22Rv1 (cell line): ENCODE measurements at regions not wholly inside any gene's neighbourhood (a gene's known extent, or its start where the extent isn't known, plus 50 kb on each side); places are given as distances from the start of the nearest gene placed in this dataset.

Source experiments
- ZFX ChIP-seq: fragments of 450-650 bp; IDR thresholded peaks from 2 replicates; pipeline ENCODE4 v1.6.1; 2017; ENCODE audit warnings: antibody characterized with exemption, borderline replicate concordance
- TF ChIP-seq, protein P1 (sequence below): fragments of 450-650 bp; IDR thresholded peaks from 2 replicates; pipeline ENCODE4 v1.5.1; 2017; ENCODE audit warnings: mild to moderate bottlenecking

DNA sequence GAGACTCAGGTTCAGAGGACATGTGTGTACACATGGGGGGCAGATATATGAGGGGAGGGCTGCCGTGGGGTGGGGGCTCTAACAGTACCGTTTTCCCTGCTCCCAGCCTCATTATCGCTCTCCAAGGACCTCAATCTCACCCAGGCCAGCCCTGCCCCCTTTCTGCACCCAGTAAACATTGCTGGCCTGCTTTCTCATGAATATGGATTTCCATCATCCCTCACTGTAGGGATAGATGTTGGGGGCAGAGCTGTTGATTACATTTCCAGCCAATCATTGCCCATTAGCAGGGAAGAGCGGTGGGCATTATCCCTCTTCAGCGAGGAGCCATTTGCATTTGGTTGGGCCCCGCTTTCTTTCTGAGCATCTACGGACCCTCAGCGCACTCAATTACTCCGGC, 273.8 kb downstream of the RPS6KC1 start:
- TF ChIP-seq, protein P1, sequence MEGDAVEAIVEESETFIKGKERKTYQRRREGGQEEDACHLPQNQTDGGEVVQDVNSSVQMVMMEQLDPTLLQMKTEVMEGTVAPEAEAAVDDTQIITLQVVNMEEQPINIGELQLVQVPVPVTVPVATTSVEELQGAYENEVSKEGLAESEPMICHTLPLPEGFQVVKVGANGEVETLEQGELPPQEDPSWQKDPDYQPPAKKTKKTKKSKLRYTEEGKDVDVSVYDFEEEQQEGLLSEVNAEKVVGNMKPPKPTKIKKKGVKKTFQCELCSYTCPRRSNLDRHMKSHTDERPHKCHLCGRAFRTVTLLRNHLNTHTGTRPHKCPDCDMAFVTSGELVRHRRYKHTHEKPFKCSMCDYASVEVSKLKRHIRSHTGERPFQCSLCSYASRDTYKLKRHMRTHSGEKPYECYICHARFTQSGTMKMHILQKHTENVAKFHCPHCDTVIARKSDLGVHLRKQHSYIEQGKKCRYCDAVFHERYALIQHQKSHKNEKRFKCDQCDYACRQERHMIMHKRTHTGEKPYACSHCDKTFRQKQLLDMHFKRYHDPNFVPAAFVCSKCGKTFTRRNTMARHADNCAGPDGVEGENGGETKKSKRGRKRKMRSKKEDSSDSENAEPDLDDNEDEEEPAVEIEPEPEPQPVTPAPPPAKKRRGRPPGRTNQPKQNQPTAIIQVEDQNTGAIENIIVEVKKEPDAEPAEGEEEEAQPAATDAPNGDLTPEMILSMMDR = no peak
- TF ChIP-seq ZFX = no peak
